Spleen (tissue), 11 donors: ENCODE measurements at regions not wholly inside any gene's neighbourhood (a gene's known extent, or its start where the extent isn't known, plus 50 kb on each side); places are given as distances from the start of the nearest gene placed in this dataset.

Source experiments
- DNase-seq: peaks from one replicate; pipeline ENCODE4 v3.0.0-alpha.2; 2020
- H3K27ac ChIP-seq, 8 donors: fragments of 200-600 bp; sonication (generic) in 7 of 8; 1 replicate in 4 of 8; 2 replicates in 4 of 8; pipeline versions ENCODE4 v1.5.0 to v1.8.0; 2016 to 2021; ENCODE audit warnings: inconsistent platforms in 4 of 8, mild to moderate bottlenecking in 4 of 8, moderate library complexity in 1 of 8
- H3K27me3 ChIP-seq, 7 donors: fragments of 200-600 bp; sonication (generic) in 6 of 7; replicated peaks in 1 of 7; 1 replicate in 4 of 7; 2 replicates in 3 of 7; pipeline versions ENCODE4 v1.5.0 to v1.8.0; 2016 to 2021; ENCODE audit warnings: inconsistent platforms in 3 of 7, mild to moderate bottlenecking in 1 of 7
- H3K36me3 ChIP-seq, 6 donors: fragments of 200-600 bp; sonication (generic) in 5 of 6; 1 replicate in 4 of 6; 2 replicates in 2 of 6; pipeline versions ENCODE4 v1.5.0 to v1.8.0; 2016 to 2021; ENCODE audit warnings: inconsistent platforms in 2 of 6
- H3K4me1 ChIP-seq, 6 donors: fragments of 200-600 bp; sonication (generic) in 5 of 6; 1 replicate in 3 of 6; 2 replicates in 3 of 6; pipeline versions ENCODE4 v1.5.0 to v1.8.0; 2016 to 2021; ENCODE audit warnings: inconsistent platforms in 3 of 6
- H3K4me3 ChIP-seq, 8 donors: fragments of 200-600 bp; sonication (generic) in 7 of 8; 1 replicate in 4 of 8; 2 replicates in 4 of 8; pipeline versions ENCODE4 v1.5.0 to v1.8.0; 2016 to 2021; ENCODE audit warnings: inconsistent platforms in 4 of 8, mild to moderate bottlenecking in 4 of 8, moderate library complexity in 2 of 8
- H3K9me3 ChIP-seq, 8 donors: fragments of 200-600 bp; sonication (generic) in 7 of 8; 1 replicate in 4 of 8; 2 replicates in 4 of 8; pipeline versions ENCODE4 v1.5.0 to v1.8.0; 2016 to 2021; ENCODE audit warnings: inconsistent platforms in 4 of 8
- POLR2A ChIP-seq, 3 donors: fragments of 450-650 bp; IDR thresholded peaks; one replicate each; pipeline ENCODE4 v1.5.1; 2017; ENCODE audit warnings: antibody characterized with exemption in 3 of 3, mild to moderate bottlenecking in 1 of 3
- POLR2AphosphoS5 ChIP-seq, 3 donors: sonication (generic); formaldehyde crosslinking; IDR thresholded peaks; one replicate each; pipeline ENCODE4 v1.5.1; 2017; ENCODE audit warnings: antibody characterized with exemption in 3 of 3
- WGBS, 5 donors: extraction: QIAGEN DNeasy Blood & Tissue Kit in 3 of 5; methylation state at CpG; one replicate each; pipeline versions ENCODE4 v1.1.5 to v1.1.7; 2013 to 2018; 5-methylcytosine and 5-hydroxymethylcytosine counted together
- intact Hi-C: fragments of 100-400 bp; cut with DNase I; formaldehyde crosslinking; loops from one replicate; pipeline ENCODE4 v1.15.0; 2023; ENCODE audit warnings: low total_unique reads
- TF ChIP-seq, protein P1 (sequence below), 11 experiments: fragments of 200-600 bp in 7 of 11; fragments of 450-650 bp in 4 of 11; sonication (generic) in 4 of 11; IDR thresholded peaks in 8 of 11; conservative IDR thresholded peaks in 3 of 11; 1 replicate in 7 of 11; 2 replicates in 4 of 11; pipeline versions ENCODE4 v1.4.0 to v1.8.0; 2016 to 2021; ENCODE audit warnings: antibody characterized with exemption in 11 of 11, inconsistent platforms in 4 of 11, mild to moderate bottlenecking in 1 of 11
- donor health status: healthy with polysubstance abuse.
- donor health status: DM: no; HTN: no; CAD: no; lungs with moderate emphysema.
- donor health status: DM: no; HTN: no; CAD: no.
- donor health status: Bipolar disorder and iron deficiency.
- donor health status: healthy.
- donor health status: DM: no; HTN: no; CAD: no.
- donor health status: DM: yes; HTN: yes; CAD: no.

DNA sequence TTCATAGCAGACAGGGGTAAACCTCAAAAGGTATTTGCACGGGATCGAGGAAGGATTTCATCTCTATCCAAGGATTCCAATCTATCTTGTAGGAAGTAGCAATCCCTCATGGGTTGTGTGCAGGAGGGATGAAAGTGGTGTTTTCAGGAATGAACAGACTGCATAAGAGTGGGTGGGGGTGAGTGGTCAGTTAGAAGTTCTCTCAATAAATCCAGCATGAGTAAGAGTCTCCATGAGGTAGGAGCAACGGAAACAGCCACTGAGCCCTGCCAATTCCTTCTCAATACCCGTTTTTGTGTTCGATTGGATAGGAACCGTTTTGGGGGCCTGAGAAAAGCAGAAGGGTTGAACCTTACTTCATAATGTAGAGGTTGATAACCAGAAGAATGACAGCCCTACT is 375.6 kb downstream of the SOX9 start:
- Histone ChIP-seq H3K27me3 (peaks cover 0 to 18% (median 0%) of the 10 kb centered on the region in 7 donors), H3K36me3 (no peaks in the 10 kb centered on the region), H3K9me3 (peaks cover 0 to 3% (median 0%) of the 10 kb centered on the region in 8 donors), H3K4me1 (no peaks in the 10 kb centered on the region), H3K27ac (no peak overlapping the region), H3K4me3 (no peak overlapping the region)
- no peak for DNase-seq
- TF ChIP-seq POLR2AphosphoS5 (IDR thresholded peaks at IDR 0.05) (no peak), POLR2A (IDR thresholded peaks at IDR 0.05) (no peak)
- TF ChIP-seq, protein P1, sequence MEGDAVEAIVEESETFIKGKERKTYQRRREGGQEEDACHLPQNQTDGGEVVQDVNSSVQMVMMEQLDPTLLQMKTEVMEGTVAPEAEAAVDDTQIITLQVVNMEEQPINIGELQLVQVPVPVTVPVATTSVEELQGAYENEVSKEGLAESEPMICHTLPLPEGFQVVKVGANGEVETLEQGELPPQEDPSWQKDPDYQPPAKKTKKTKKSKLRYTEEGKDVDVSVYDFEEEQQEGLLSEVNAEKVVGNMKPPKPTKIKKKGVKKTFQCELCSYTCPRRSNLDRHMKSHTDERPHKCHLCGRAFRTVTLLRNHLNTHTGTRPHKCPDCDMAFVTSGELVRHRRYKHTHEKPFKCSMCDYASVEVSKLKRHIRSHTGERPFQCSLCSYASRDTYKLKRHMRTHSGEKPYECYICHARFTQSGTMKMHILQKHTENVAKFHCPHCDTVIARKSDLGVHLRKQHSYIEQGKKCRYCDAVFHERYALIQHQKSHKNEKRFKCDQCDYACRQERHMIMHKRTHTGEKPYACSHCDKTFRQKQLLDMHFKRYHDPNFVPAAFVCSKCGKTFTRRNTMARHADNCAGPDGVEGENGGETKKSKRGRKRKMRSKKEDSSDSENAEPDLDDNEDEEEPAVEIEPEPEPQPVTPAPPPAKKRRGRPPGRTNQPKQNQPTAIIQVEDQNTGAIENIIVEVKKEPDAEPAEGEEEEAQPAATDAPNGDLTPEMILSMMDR (IDR thresholded peaks at IDR 0.05 in 8 of 11, conservative IDR thresholded peaks at IDR 0.05 in 3 of 11) = no peak
- WGBS, 5 donors = 75 to 84% (median 83%) methylated on average over 6 of the region's 6 CpGs
- intact Hi-C loops = no loop called here

DNA sequence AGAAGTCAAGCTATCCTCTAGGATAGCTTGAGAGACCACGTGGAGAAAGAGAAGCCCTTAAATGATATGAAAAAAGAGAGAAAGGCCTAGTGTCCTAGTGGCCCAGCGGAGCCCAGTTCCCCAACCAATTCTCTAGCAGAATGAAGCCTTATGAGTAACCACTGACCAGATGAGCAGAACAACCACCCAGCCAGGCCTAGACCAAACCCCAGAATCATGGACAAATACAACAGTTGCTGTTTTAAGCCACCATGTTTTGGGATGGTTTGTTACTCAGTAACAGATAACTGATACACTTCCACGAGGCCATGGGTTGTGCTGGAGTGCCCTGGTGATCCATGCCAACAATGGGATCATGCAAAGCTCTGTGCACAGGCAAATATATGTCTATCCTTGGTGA is 377.1 kb downstream of the SOX9 start:
- no peaks in the 10 kb centered on the region for H3K4me1 ChIP-seq
- intact Hi-C loops = no loop called here
- no peak for DNase-seq
- 74 to 89% (median 84%) methylated on average over 3 of the region's 3 CpGs for WGBS, 5 donors
- H3K27ac ChIP-seq = no peak overlapping the region
- no peak for TF ChIP-seq POLR2A (IDR thresholded peaks at IDR 0.05)
- TF ChIP-seq POLR2AphosphoS5 (IDR thresholded peaks at IDR 0.05) = no peak
- TF ChIP-seq, protein P1 (IDR thresholded peaks at IDR 0.05 in 8 of 11, conservative IDR thresholded peaks at IDR 0.05 in 3 of 11) = no peak
- H3K9me3 ChIP-seq = no peaks in the 10 kb centered on the region
- H3K36me3 ChIP-seq = no peaks in the 10 kb centered on the region
- H3K27me3 ChIP-seq = peaks cover 0 to 30% (median 0%) of the 10 kb centered on the region in 7 donors
- H3K4me3 ChIP-seq = no peak overlapping the region

DNA sequence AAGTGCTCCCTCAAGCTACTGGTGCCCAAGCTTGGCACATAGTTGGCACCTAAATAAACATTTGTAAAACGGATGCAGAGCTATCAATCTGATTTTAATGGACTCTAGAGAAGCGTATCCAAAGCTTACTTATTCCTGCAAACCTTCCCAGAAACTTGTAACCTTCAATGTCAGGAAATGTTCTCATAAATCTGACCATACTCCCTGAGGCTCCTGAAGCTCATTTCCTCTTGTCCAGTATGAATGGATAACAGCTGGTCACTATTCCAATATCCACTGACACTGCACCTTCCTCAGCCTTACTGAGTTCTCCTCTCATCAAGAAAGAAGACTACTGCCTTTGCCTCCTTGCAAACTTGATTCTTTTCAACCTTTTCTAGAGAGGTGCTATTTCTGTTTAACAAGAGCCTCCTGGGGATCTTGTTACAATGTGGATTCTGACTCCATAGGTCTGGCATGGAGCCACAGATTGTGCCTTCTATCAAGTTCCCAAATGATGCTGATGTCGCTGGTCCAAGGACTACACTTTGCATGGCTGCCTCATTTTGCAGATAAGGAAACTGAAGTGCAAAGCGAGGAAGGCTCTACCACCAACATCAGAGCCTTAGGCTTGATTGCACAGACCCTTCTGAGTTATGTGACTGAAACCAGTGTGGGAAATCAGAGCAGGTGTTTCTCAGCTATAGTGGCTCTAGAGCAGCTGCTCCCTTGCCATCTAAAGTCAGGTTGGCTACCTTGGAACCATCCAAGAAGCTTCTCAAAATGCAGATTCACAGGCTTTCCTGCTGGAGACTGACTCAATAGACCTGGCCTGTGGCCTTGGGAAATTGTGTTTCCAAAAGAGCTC is 377.8 kb downstream of the SOX9 start:
- Histone ChIP-seq H3K27ac (no peak overlapping the region), H3K4me3 (no peak overlapping the region), H3K9me3 (no peaks in the 10 kb centered on the region), H3K36me3 (no peaks in the 10 kb centered on the region), H3K27me3 (peaks cover 0 to 30% (median 0%) of the 10 kb centered on the region in 7 donors), H3K4me1 (no peaks in the 10 kb centered on the region)
- no peak for DNase-seq
- 39 to 80% (median 71%) methylated on average over 4 of the region's 4 CpGs for WGBS, 5 donors
- intact Hi-C loops = no loop called here
- TF ChIP-seq POLR2AphosphoS5 (IDR thresholded peaks at IDR 0.05) (no peak), POLR2A (IDR thresholded peaks at IDR 0.05) (no peak)
- TF ChIP-seq, protein P1 (IDR thresholded peaks at IDR 0.05 in 8 of 11, conservative IDR thresholded peaks at IDR 0.05 in 3 of 11) = no peak
